Gastrocnemius medialis (tissue), 4 donors: ENCODE measurements at regions not wholly inside any gene's neighbourhood (a gene's known extent, or its start where the extent isn't known, plus 50 kb on each side); places are given as distances from the start of the nearest gene placed in this dataset.

Experiments used
- POLR2A ChIP-seq, 2 donors: fragments of 450-650 bp; IDR thresholded peaks; one replicate each; pipeline ENCODE4 v1.6.1; 2017; ENCODE audit warnings: antibody characterized with exemption in 2 of 2, mild to moderate bottlenecking in 2 of 2, moderate library complexity in 2 of 2
- TF ChIP-seq, protein P1 (sequence below), 5 experiments: fragments of 450-650 bp in 3 of 5; fragments of 200-600 bp in 2 of 5; sonication (generic) in 2 of 5; IDR thresholded peaks in 4 of 5; conservative IDR thresholded peaks in 1 of 5; 1 replicate in 4 of 5; 2 replicates in 1 of 5; pipeline ENCODE4 v1.5.1; 2016 to 2019; ENCODE audit warnings: antibody characterized with exemption in 5 of 5, mild to moderate bottlenecking in 3 of 5, moderate library complexity in 3 of 5

DNA sequence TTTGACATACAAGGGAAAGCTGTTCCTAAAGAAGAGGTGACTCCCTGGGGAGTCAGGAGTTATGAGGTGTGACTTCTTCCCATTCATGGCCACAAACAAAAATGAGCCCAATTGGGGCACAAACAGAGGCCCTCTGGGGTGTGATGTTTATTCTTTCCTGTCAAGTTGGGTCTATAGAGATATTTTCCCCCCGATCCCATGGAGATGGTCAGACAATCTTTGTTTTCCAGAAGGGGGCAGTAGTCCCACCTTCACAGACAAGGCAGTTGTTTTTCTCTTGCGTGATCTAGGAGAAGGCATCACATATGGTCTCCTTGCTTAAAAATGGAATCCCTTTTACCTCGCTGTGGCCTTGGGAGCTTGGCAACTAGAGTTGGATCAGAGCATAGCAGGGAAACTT, 110.3 kb downstream of the MFSD1 start:
- TF ChIP-seq, protein P1, sequence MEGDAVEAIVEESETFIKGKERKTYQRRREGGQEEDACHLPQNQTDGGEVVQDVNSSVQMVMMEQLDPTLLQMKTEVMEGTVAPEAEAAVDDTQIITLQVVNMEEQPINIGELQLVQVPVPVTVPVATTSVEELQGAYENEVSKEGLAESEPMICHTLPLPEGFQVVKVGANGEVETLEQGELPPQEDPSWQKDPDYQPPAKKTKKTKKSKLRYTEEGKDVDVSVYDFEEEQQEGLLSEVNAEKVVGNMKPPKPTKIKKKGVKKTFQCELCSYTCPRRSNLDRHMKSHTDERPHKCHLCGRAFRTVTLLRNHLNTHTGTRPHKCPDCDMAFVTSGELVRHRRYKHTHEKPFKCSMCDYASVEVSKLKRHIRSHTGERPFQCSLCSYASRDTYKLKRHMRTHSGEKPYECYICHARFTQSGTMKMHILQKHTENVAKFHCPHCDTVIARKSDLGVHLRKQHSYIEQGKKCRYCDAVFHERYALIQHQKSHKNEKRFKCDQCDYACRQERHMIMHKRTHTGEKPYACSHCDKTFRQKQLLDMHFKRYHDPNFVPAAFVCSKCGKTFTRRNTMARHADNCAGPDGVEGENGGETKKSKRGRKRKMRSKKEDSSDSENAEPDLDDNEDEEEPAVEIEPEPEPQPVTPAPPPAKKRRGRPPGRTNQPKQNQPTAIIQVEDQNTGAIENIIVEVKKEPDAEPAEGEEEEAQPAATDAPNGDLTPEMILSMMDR (IDR thresholded peaks at IDR 0.05 in 4 of 5, conservative IDR thresholded peaks at IDR 0.05 in 1 of 5): no peak
- TF ChIP-seq POLR2A (IDR thresholded peaks at IDR 0.05): no peak
